HCT116 (cell line): ENCODE measurements at regions not wholly inside any gene's neighbourhood (a gene's known extent, or its start where the extent isn't known, plus 50 kb on each side); places are given as distances from the start of the nearest gene placed in this dataset.

Experiments used
- ATAC-seq: fragments of 200-7000 bp; cut with Tn5 transposase; 2 replicates; pipeline ENCODE4 v1.9.1; 2020; ENCODE audit warnings: mild to moderate bottlenecking, moderate library complexity
- BruUV-seq: library from RNA; stranded (reverse); fragments of 400-500 nt; replicated peaks from 2 replicates; lab custom pipeline; 2021; lab: Mats Ljungman, UMichigan
- CTCF ChIA-PET: fragments of 300-600 bp; sonication (Branson Sonifier 250); formaldehyde crosslinking; loops from one replicate; lab custom pipeline; 2021; ENCODE audit warnings: antibody characterized with exemption; lab: Charles Lee
- POLR2A ChIA-PET: fragments of 300-600, 350-600 bp; sonication (Branson Sonifier 250); formaldehyde crosslinking; loops from one replicate; lab custom pipeline; 2021; ENCODE audit warnings: antibody characterized with exemption; lab: Charles Lee
- RAD21 ChIA-PET, 2 experiments: fragments of 300-600 bp; sonication (Branson Sonifier 250); formaldehyde crosslinking; loops; one replicate each; lab custom pipeline; 2023; ENCODE audit warnings: low total read pairs in 2 of 2; ENCODE audit not compliant: uncharacterized antibody in 2 of 2, unreplicated experiment in 2 of 2, low non-redundant PET in 1 of 2; lab: Charles Lee
- DNase-seq: peaks from one replicate; pipeline ENCODE4 v3.0.0-alpha.2; 2010; ENCODE audit warnings: low read depth, low spot score
- H2AFZ ChIP-seq: fragments of 200-600 bp; shearing (Covaris generic), sonication (generic); 2 replicates; pipeline ENCODE4 v1.6.1; 2017; ENCODE audit warnings: low read depth, mixed run types, mixed read lengths, antibody characterized with exemption, low read length; ENCODE audit not compliant: poor library complexity, severe bottlenecking
- H3K27ac ChIP-seq: 2 replicates; pipeline ENCODE4 v1.5.1; 2012; ENCODE audit warnings: low read depth, low read length
- H3K27me3 ChIP-seq: fragments of 200-600 bp; sonication (generic); 2 replicates; pipeline ENCODE4 v1.6.1; 2016; ENCODE audit warnings: mixed run types, low read length, mixed read lengths; ENCODE audit not compliant: insufficient read depth
- H3K36me3 ChIP-seq, 2 experiments: fragments of 200-500 bp in 1 of 2; fragments of 200-600 bp in 1 of 2; sonication (Bioruptor generic) in 1 of 2; sonication (generic) in 1 of 2; 2 replicates each; pipeline versions ENCODE4 v1.5.1 to v1.6.1; 2014 to 2016; ENCODE audit warnings: low read length in 2 of 2, inconsistent platforms in 1 of 2, mixed read lengths in 1 of 2, mixed run types in 1 of 2; ENCODE audit not compliant: insufficient read depth in 2 of 2, control insufficient read depth in 1 of 2
- H3K4me1 ChIP-seq, 2 experiments: fragments of 200-600 bp in 1 of 2; sonication (generic) in 1 of 2; 2 replicates each; pipeline versions ENCODE4 v1.5.1 to v1.6.1; 2012 to 2017; ENCODE audit warnings: low read length in 2 of 2, inconsistent platforms in 1 of 2, mild to moderate bottlenecking in 1 of 2, mixed read lengths in 1 of 2, mixed run types in 1 of 2, moderate library complexity in 1 of 2; ENCODE audit not compliant: insufficient read depth in 2 of 2, control insufficient read depth in 1 of 2
- H3K4me2 ChIP-seq: fragments of 200-600 bp; sonication (generic); 2 replicates; pipeline ENCODE4 v1.6.1; 2017; ENCODE audit warnings: mixed run types, low read length, mixed read lengths
- H3K4me3 ChIP-seq, 2 experiments: fragments of 200-600 bp in 1 of 2; sonication (generic) in 1 of 2; replicated peaks in 1 of 2; 2 replicates each; pipeline ENCODE4 v1.5.1; 2011 to 2016; ENCODE audit warnings: low read length in 2 of 2, control low read depth in 1 of 2, low read depth in 1 of 2, mild to moderate bottlenecking in 1 of 2, mixed read lengths in 1 of 2, mixed run types in 1 of 2
- H3K79me2 ChIP-seq: fragments of 200-600 bp; sonication (generic); 2 replicates; pipeline ENCODE4 v1.6.1; 2017; ENCODE audit warnings: mild to moderate bottlenecking, mixed run types, low read length, moderate library complexity, mixed read lengths; ENCODE audit not compliant: insufficient read depth
- H3K9ac ChIP-seq: fragments of 200-600 bp; sonication (generic); 2 replicates; pipeline ENCODE4 v1.6.1; 2016; ENCODE audit warnings: low read length, mixed read lengths
- H3K9me2 ChIP-seq: fragments of 200-600 bp; sonication (generic), shearing (Covaris generic); 2 replicates; pipeline ENCODE4 v1.6.1; 2017; ENCODE audit warnings: mixed run types, mild to moderate bottlenecking, moderate library complexity; ENCODE audit not compliant: insufficient read depth
- H3K9me3 ChIP-seq, 2 experiments: fragments of 200-500 bp in 1 of 2; fragments of 200-600 bp in 1 of 2; sonication (Bioruptor generic) in 1 of 2; sonication (generic) in 1 of 2; 2 replicates each; pipeline ENCODE4 v1.6.1; 2014 to 2017; ENCODE audit warnings: low read length in 2 of 2, mixed read lengths in 2 of 2, inconsistent platforms in 1 of 2, low read depth in 1 of 2, mild to moderate bottlenecking in 1 of 2, mixed run types in 1 of 2, moderate library complexity in 1 of 2; ENCODE audit not compliant: control insufficient read depth in 1 of 2, insufficient read depth in 1 of 2
- H4K20me1 ChIP-seq: fragments of 200-600 bp; sonication (generic), shearing (Covaris generic); 2 replicates; pipeline ENCODE4 v1.6.1; 2017; ENCODE audit warnings: mixed run types, mild to moderate bottlenecking, moderate library complexity; ENCODE audit not compliant: insufficient read depth
- CBX3 ChIP-seq: IDR thresholded peaks from 2 replicates; pipeline ENCODE4 v1.6.1; 2012; ENCODE audit warnings: low read depth
- CEBPB ChIP-seq: IDR thresholded peaks from 2 replicates; pipeline ENCODE4 v1.6.1; 2012; ENCODE audit warnings: low read depth
- ELF1 ChIP-seq: IDR thresholded peaks from 2 replicates; pipeline ENCODE4 v1.6.1; 2012; ENCODE audit warnings: low read depth, borderline replicate concordance
- EZH2 ChIP-seq: fragments of 200-600 bp; sonication (generic); IDR thresholded peaks from 2 replicates; pipeline ENCODE4 v1.6.1; 2017; ENCODE audit warnings: antibody characterized with exemption, mixed run types
- EZH2phosphoT487 ChIP-seq: fragments of 200-600 bp; IDR thresholded peaks from 2 replicates; pipeline ENCODE4 v1.6.1; 2018; ENCODE audit warnings: antibody characterized with exemption, borderline replicate concordance
- FOSL1 ChIP-seq: IDR thresholded peaks from 2 replicates; pipeline ENCODE4 v1.6.1; 2012; ENCODE audit warnings: low read depth
- JUND ChIP-seq: IDR thresholded peaks from 2 replicates; pipeline ENCODE4 v1.6.1; 2012
- POLR2AphosphoS5 ChIP-seq: IDR thresholded peaks from 2 replicates; pipeline ENCODE4 v1.6.1; 2011; ENCODE audit warnings: mild to moderate bottlenecking, low read depth, low read length, moderate library complexity
- RAD21 ChIP-seq: IDR thresholded peaks from 2 replicates; pipeline ENCODE4 v1.6.1; 2012; ENCODE audit warnings: low read depth, mild to moderate bottlenecking
- SP1 ChIP-seq: IDR thresholded peaks from 2 replicates; pipeline ENCODE4 v1.6.1; 2012; ENCODE audit warnings: low read depth
- SRF ChIP-seq: IDR thresholded peaks from 2 replicates; pipeline ENCODE4 v1.6.1; 2012; ENCODE audit warnings: low read depth
- TCF7L2 ChIP-seq: IDR thresholded peaks from 2 replicates; pipeline ENCODE4 v1.7.0; 2011; ENCODE audit warnings: borderline replicate concordance, inconsistent platforms; ENCODE audit not compliant: insufficient read depth, insufficient read length; ENCODE audit errors: extremely low read depth
- YY1 ChIP-seq: IDR thresholded peaks from 2 replicates; pipeline ENCODE4 v1.6.1; 2011; ENCODE audit warnings: low read length, low read depth, moderate library complexity, mild to moderate bottlenecking; ENCODE audit not compliant: insufficient replicate concordance; ENCODE audit errors: extremely low read depth
- ZFX ChIP-seq: fragments of 450-650 bp; IDR thresholded peaks from 2 replicates; pipeline ENCODE4 v1.6.1; 2017
- ZNF274 ChIP-seq: fragments of 200-500 bp; sonication (Bioruptor generic); IDR thresholded peaks from 2 replicates; pipeline ENCODE4 v1.6.1; 2014; ENCODE audit warnings: mild to moderate bottlenecking, low read depth, low read length, inconsistent platforms
- intact Hi-C: fragments of 100-400 bp; cut with micrococcal nuclease; formaldehyde crosslinking; loops from 2 replicates; pipeline ENCODE4 v1.10.0; 2022
- TF ChIP-seq, protein P1 (sequence below): IDR thresholded peaks from 2 replicates; pipeline ENCODE4 v1.6.1; 2012
- TF ChIP-seq, protein P2 (sequence below), 3 experiments: fragments of 200-600 bp in 1 of 3; sonication (generic) in 1 of 3; IDR thresholded peaks in 2 of 3; conservative IDR thresholded peaks in 1 of 3; 2 replicates each; pipeline ENCODE4 v1.5.1; 2012 to 2017; ENCODE audit warnings: low read depth in 2 of 3, low read length in 2 of 3, antibody characterized with exemption in 1 of 3, borderline replicate concordance in 1 of 3, control low read depth in 1 of 3, mild to moderate bottlenecking in 1 of 3, mixed read lengths in 1 of 3, mixed run types in 1 of 3, moderate library complexity in 1 of 3; ENCODE audit not compliant: insufficient read depth in 1 of 3
- TF ChIP-seq, protein P3 (sequence below): IDR thresholded peaks from 2 replicates; pipeline ENCODE4 v1.6.1; 2012

DNA sequence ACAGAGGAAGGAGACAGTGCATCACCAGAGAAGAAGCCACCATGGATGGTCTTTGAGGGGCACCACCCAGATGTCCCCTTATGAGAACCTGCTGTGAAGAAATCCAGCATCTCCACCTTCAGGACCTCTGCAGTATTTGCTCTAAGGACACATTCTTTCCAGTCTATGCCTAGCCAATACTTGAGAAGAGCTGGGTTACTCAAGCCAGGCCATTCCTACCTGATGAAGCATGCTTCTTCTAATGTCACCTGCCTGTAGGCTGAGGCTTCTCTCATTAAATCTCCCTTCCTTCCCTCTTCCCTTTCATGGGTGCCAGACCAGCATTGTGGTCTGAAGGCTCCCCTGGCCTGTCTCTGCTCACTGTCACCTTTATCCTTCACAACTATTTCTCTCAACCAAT lies 654.5 kb upstream of the AUTS2 start:
- no peaks in the 10 kb centered on the region for H3K36me3 ChIP-seq

DNA sequence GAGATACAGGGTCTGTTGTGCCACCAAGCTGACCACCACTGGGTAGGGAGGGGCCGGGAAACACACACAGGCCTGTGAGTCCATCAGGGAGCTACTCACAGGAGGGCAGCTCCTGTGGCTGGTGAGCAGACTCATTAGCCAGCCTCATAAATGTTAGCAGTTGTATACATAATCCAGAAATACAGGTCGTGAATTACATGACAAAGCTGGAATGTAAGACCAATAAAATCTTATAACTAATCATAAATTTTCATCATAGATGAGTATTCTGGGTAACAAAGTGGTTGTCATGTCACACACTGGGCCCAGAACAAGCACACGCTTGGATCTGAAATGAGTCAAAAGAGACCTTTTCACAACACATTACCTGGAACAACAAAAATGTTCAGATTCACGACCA lies 642.6 kb upstream of the AUTS2 start:
- Histone ChIP-seq H3K4me2 (no peak overlapping the region), H3K9ac (no peak overlapping the region), H3K79me2 (no peaks in the 10 kb centered on the region), H3K36me3 (no peaks in the 10 kb centered on the region)
- RAD21 ChIA-PET: no interaction called here
- CTCF ChIA-PET: no interaction called here
- TF ChIP-seq ZNF274 (no peak), CBX3 (no peak), TCF7L2 (no peak), EZH2phosphoT487 (no peak), CEBPB (no peak), YY1 (no peak), EZH2 (no peak), RAD21 (no peak), ZFX (no peak)
- TF ChIP-seq, protein P1, sequence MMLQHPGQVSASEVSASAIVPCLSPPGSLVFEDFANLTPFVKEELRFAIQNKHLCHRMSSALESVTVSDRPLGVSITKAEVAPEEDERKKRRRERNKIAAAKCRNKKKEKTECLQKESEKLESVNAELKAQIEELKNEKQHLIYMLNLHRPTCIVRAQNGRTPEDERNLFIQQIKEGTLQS: no peak
- TF ChIP-seq, protein P2, sequence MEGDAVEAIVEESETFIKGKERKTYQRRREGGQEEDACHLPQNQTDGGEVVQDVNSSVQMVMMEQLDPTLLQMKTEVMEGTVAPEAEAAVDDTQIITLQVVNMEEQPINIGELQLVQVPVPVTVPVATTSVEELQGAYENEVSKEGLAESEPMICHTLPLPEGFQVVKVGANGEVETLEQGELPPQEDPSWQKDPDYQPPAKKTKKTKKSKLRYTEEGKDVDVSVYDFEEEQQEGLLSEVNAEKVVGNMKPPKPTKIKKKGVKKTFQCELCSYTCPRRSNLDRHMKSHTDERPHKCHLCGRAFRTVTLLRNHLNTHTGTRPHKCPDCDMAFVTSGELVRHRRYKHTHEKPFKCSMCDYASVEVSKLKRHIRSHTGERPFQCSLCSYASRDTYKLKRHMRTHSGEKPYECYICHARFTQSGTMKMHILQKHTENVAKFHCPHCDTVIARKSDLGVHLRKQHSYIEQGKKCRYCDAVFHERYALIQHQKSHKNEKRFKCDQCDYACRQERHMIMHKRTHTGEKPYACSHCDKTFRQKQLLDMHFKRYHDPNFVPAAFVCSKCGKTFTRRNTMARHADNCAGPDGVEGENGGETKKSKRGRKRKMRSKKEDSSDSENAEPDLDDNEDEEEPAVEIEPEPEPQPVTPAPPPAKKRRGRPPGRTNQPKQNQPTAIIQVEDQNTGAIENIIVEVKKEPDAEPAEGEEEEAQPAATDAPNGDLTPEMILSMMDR (IDR thresholded peaks at IDR 0.05 in 2 of 3, conservative IDR thresholded peaks at IDR 0.05 in 1 of 3; ENCODE audit: borderline replicate concordance in 1 of 3, insufficient read depth in 1 of 3, low read depth in 2 of 3, low read length in 2 of 3): no peak
- TF ChIP-seq, all 23 proteins: peak for 0
- no peaks in the 10 kb centered on the region for H3K9me2 ChIP-seq
- intact Hi-C loops: no loop called here
- DNase-seq (no peak), ATAC-seq (no peak)
- H3K4me3 ChIP-seq: no peak overlapping the region
- no peaks in the 10 kb centered on the region for H3K4me1 ChIP-seq
- no peak overlapping the region for H2AFZ ChIP-seq
- no TSS peak for BruUV-seq
- H3K27ac ChIP-seq: no peak overlapping the region
- H3K27me3 ChIP-seq: no peaks in the 10 kb centered on the region
- no peaks in the 10 kb centered on the region for H4K20me1 ChIP-seq
- peaks cover 0 to 9% of the 10 kb centered on the region in 2 experiments; a peak in 2 of 4 replicates for H3K9me3 ChIP-seq
- POLR2A ChIA-PET: no interaction called here

More for the DNA sequence above, 654.5 kb upstream of the AUTS2 start:
- no peaks in the 10 kb centered on the region for H4K20me1 ChIP-seq
- no TSS peak for BruUV-seq
- no peak overlapping the region for H2AFZ ChIP-seq
- TF ChIP-seq POLR2AphosphoS5 (no peak), FOSL1 (no peak), EZH2 (no peak), SP1 (no peak), CBX3 (no peak), EZH2phosphoT487 (no peak), SRF (no peak), ZNF274 (no peak), ELF1 (no peak), JUND (no peak)
- TF ChIP-seq, protein P3, sequence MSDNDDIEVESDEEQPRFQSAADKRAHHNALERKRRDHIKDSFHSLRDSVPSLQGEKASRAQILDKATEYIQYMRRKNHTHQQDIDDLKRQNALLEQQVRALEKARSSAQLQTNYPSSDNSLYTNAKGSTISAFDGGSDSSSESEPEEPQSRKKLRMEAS: no peak
- no peaks in the 10 kb centered on the region for H3K4me1 ChIP-seq
- H3K9me3 ChIP-seq: peaks cover 6% of the 10 kb centered on the region in 2 experiments; a peak in 3 of 4 replicates
- no peaks in the 10 kb centered on the region for H3K9me2 ChIP-seq
- intact Hi-C loops: no loop called here
- H3K4me2 ChIP-seq: no peak overlapping the region
- ChIA-PET POLR2A (no interaction called here), RAD21 (no interaction called here), CTCF (no interaction called here)
- no peak overlapping the region for H3K9ac ChIP-seq
- no peaks in the 10 kb centered on the region for H3K27me3 ChIP-seq
- no peak for DNase-seq
- no peak overlapping the region for H3K27ac ChIP-seq
- no peak for ATAC-seq
- H3K4me3 ChIP-seq: no peak overlapping the region
- H3K79me2 ChIP-seq: no peaks in the 10 kb centered on the region
